ENCODE measurements at regions not wholly inside any gene's neighbourhood (a gene's known extent, or its start where the extent isn't known, plus 50 kb on each side); places are given as distances from the start of the nearest gene placed in this dataset.

DNA sequence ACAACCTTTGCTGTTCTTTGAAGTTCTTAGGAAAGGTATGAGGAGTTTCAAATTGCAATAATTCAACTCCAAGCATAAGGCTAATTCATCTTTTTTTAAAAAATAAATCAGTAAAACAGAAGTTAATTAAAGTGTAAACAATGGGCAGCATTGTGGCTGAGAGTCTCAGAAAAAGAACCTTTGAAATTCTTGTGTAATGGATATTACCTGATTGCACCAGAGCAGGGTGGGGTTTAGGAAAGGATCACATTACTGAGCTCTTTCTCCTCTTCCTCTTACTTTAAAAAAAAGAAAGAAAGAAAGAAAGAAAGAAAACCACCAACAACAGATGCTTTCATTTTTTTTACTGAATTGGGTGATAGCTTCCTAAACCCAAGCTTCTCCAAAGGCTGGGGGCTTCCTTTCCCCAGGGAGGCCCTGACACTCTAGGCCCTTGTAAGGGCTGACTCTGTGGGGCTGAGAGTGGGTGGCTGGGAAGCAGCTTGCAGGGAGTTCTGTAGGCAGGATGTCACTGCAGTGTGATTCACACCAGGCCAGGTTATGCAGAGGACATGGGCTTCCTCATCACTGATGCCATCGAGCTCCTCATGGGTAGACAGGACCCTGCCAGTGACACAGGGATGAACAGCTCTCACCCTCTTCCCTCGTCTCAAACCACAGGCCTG is 564.5 kb downstream of the FGF9 start:
- peak in 1 of 2 donors; percentile 4 for DNase-seq (ENCODE audit: low read depth in 2 of 2)

DNA sequence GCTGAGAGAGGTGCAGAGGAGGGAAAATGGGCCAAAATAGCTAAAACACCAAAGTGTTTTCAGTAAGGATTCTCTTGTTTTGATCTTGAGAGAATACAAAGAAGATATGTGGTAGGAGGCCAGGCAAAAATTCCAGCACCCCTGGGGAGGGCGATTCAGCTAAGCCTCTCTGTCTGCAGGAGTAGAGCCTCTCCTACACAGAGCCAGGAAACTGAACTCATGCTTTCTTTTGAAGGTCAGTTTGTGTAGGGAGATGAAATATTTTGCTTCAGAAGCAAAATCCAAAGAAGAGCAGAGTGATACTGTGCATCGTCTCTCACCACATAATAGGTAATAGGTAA is 565.0 kb downstream of the FGF9 start:
- no peak for DNase-seq (ENCODE audit: low read depth in 2 of 2)

GRCh38 chr13:22238269-22238668 is 567.4 kb downstream of the FGF9 start:
- no peak for DNase-seq (ENCODE audit: low read depth in 2 of 2)

DNA sequence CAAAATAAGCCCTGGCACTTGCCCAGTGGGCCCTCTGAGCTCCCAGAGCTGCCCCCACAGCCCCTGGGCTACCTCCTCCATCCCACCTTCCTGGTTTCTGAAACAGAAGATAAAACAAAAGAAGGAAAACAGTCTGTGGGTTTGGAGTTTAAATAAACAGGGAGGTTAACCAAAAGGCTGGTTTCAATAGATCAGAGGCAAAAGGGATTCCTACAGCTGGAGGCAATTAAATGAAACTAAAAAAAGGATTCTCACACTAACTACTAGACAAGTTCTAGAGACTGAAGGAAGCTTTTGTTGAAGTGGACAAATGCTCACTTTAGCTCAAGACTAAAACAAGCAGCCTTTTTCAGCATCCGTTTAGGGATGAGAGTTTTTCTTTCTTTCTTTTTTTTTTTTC is 569.8 kb downstream of the FGF9 start:
- DNase-seq (ENCODE audit: low read depth in 2 of 2): no peak

DNA sequence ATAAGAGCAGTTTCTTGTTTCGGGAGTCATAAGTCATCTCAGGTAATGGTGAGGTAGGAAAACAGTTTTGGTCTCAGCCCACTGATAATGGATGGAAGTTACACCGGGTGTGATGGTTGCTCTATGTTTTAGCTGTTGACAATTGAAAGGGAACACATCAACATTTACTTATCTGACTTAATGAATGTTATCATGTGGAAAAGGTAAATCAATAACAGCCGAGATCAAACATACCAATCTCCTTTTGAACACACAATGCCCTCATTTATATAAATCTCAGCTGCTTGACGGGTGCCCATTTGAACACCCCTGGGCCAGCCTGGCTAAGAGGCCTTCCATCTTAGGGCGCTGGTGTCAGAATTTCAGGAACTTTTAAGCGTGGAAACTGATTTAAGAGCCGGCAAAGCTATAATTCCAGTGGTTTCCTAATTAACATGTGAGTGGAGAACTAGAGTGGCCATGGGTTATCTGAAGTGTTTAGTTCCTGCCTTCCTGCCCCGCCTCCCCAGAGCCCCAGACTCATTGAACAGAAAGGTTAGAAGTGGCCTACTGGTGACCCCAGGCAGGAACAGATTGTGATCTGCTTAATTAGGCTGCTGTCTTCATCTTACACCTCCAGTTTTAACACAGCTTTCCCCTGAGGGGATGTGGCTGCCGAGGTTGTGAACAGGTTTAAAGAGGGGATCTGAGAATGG is 572.7 kb downstream of the FGF9 start:
- no peak for DNase-seq (ENCODE audit: low read depth in 2 of 2)

GRCh38 chr13:22252281-22252830 is 581.5 kb downstream of the FGF9 start:
- no peak for DNase-seq (ENCODE audit: low read depth in 2 of 2)

- DNase-seq (ENCODE audit: low read depth in 2 of 2): no peak
Observed at GRCh38 chr13:22253107-22253506, 582.2 kb downstream of the FGF9 start.

DNA sequence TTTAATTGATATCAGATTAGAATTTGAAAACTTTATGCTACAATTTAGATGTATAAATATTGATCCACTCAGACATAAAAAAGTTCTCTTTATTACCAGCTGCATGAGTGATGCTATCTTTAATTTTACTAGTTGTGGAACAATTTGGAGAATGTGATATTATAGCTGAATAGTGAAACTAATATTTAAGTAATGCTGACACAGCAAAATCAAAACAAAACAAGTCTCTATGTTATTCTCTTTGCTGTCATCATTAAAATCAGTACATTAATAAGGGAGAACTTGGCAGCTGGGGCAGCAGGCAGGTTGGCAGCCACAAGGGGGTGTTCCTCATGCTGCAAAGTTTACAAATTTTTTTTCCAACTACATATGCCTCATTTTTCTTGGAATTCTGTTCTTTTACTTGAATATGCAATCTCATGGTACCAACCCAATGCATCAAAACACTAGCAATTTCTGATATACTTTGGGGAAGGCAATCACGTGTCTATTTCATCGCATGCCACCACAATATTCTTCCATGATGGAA is 585.3 kb downstream of the FGF9 start:
- no peak for DNase-seq (ENCODE audit: low read depth in 2 of 2)

DNA sequence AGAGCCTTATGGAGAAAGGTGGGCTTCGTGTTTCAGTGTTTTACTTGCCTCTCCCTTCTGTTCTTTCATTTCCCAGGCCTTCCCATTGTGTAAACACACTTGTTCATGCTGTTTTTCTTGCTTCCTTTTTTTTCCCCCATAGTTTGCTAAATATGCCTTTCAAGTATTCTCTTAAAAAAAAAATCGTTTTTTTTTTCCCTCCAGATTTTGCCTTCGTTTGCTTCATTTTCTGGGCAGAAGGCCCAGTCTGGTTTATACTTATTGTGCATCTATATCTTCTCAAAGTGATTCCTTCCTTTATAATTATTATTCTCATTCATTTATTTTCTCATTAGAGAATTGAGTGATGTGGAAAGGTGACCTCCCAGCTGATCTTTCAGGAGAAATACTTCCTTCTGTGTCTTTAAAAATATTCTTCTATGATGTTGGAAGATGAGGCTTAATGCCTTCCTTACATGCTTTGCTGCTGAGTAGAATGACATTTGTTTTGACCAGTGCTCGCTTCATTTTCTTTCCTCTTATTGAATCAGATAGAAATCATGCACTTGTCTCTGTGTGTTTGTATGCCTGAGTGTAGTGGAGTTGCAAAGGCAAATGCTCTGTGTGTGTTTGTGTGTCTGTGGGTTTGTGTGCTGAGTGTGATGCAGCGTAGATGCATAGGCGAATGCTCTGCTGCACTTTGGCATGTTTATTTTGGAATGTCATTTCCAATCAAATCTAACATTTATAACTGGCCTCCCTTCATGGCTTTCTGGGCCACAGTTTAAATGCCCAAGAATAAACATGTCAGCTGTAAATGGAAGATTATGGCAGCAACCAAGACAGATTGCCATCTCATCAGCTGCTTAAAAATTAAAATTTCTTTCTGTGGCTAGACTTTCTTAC is 591.4 kb downstream of the FGF9 start:
- no peak for DNase-seq (ENCODE audit: low read depth in 2 of 2)

DNA sequence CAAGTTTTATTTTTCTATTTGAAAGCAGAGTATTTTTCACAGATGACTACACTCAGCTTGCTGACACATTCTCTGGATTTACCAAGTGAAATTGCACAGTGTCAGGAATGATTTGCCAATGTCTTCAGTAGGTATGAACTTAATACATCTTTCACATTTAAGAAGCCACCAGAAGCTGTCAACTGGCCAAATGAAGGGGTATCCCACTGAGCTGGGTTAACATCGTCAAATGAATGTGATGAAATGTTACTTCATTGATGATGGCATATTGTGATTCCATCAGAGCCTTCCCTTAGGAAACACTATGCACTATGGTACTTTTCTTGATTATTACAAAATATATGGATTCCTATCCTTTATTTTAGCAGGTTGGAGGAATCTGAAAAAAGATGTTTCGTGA is 592.3 kb downstream of the FGF9 start:
- no peak for DNase-seq (ENCODE audit: low read depth in 2 of 2)

GRCh38 chr13:22265563-22265962 is 594.7 kb downstream of the FGF9 start:
- no peak for DNase-seq (ENCODE audit: low read depth in 2 of 2)

DNA sequence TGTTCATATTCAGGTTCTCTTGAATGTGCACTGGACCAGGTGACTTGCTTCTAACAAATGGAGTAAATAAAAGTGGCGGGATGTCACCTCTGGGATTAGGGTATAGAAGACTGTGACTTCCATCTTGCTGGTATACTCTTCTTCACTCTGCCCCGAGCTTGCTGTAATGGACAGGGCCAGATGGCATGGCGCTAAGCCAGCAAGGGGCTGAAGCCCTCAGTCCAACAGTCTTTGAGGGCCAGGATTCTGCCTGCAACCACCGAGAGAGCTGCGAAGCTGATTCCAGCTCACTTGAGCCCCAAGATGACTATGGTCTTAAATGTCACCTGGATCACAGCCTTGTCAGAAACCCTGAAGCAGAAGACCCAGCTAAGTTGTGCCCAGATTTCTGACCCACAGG is 600.0 kb downstream of the FGF9 start:
- DNase-seq (ENCODE audit: low read depth in 2 of 2): no peak

DNA sequence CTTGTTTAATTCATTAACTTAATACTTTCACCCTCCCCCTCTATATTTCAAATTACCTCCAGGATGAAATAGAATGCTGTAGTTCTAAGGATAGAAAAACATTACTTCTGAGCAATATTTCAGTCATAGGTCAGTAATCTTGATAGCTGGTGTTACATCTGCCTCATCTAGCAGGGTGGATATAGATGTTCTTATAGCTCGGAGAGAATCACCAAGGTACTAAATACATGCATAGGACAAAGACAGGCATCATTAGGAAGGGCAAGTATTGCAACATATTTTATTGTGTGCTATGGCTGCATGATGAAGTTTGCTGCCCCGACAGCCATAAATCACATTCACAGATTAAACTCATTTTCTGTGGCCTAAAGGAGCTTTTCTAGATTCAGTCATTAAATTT is 601.0 kb downstream of the FGF9 start:
- DNase-seq (ENCODE audit: low read depth in 2 of 2): no peak

GRCh38 chr13:22275393-22275792 is 604.5 kb downstream of the FGF9 start:
- no peak for DNase-seq (ENCODE audit: low read depth in 2 of 2)

GRCh38 chr13:22276616-22277015 is 605.7 kb downstream of the FGF9 start:
- no peak for DNase-seq (ENCODE audit: low read depth in 2 of 2)

- peak; percentile 14 to 51 for DNase-seq (ENCODE audit: low read depth in 2 of 2)
Observed at GRCh38 chr13:22278336-22278929, 607.6 kb downstream of the FGF9 start.

DNA sequence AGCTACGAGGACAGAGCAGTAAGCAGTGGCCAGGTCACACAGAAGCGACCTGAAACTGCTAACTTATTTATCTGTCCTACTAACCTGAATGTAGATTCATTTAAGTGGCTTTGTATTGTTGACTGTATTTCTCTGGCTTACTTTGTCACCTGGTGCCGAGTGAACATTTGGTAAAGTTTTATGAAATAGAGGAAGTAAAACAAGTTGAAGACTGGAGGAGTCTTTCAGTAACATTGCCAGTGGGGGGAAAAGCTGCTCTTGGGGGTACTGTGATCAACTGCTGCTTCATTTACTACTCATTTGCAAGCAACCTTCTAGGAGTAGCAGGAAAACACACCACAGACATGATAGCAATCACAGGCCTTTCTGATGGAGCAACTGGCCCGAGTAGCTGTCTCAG is 615.0 kb downstream of the FGF9 start:
- no peak for DNase-seq (ENCODE audit: low read depth in 2 of 2)

DNA sequence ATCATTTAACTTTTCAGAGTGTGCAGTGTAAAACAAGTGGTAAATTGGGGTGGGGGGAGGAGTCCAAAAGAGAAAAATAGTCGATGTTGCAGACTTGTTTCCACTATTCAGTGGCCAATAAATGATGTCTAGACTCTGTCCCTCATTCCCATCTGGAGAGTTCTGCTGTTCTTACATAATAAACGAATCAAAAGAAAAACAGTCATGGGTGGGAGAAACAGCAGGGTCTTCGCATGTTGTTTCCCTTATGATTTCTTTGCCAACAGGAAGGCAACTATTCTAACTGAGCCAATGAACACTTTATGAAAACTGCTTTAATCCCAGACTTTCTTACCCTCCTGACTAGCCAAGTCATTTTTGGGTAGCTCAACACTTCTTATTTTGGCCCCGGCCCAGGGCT is 615.5 kb downstream of the FGF9 start:
- DNase-seq (ENCODE audit: low read depth in 2 of 2): no peak

DNA sequence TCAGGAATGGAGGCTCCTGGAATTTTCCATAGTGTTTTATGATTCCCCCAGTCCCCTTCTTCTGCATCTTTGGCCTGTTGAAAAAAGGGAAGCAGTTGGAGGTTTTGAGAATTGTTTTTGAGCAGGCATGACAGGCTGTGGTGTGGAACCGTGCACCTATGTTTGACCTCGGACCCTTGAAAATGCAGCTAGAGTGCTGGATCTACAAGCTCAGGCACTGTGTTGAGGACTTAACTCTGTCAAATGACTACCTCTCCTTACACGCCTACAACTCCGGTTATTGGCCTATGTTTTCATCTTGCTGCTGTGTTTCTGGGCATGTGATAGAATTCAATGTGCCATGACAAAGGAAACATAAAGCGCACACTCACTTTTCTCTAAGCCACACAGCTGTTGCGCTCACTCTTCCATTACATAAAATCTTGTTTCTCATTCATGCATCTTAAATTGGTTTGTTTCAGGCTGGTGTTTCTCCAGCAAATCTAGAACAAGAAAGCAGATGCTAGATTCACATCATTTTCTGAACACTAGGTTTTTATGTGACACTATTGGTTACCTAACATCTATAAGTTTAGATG is 616.6 kb downstream of the FGF9 start:
- no peak for DNase-seq (ENCODE audit: low read depth in 2 of 2)

DNA sequence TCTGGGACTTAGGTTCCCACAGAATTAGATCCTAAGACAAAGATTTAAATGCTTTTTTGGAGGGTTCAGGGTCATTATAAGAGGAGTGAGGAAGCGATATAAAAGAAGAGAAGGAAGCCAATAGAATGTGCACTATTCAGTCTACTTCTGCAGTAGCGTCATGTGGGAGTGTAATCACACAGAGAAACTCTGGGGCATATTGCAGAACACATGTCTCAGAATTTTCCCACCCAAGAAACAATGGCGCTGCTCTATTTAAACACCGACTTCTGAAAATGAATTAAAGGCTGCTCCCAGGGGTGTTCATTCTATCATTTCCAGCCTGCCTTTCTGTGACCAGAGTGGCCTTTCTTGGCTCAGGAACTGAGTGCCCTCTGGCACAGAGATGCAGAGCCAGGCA is 617.6 kb downstream of the FGF9 start:
- DNase-seq (ENCODE audit: low read depth in 2 of 2): no peak

- no peak for DNase-seq (ENCODE audit: low read depth in 2 of 2)
Observed at GRCh38 chr13:22289711-22290110, 618.8 kb downstream of the FGF9 start.

DNA sequence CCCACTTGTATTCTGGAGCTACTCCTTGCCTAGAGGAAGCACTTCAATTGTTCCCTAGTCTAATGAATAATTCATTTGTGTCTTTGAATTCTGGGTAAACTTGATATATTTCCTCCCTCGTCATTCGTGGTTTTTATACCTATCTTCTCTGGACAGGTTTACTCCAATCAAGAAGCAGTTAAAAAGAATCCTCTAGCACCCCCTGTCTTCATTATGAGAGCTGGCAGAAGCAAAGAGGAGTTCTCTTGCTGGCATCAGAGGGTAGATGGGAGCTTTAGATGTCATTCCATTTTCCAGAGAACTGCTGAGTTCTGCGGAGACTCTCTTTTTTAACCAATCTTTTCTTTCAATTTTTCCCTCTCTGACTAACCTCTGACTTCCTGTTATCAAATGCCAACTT is 627.7 kb downstream of the FGF9 start:
- no peak for DNase-seq (ENCODE audit: low read depth in 2 of 2)
